Heart left ventricle (tissue), 13 donors: ENCODE measurements at regions not wholly inside any gene's neighbourhood (a gene's known extent, or its start where the extent isn't known, plus 50 kb on each side); places are given as distances from the start of the nearest gene placed in this dataset.

Experiments used
- CTCF ChIP-seq, 12 donors: fragments of 200-600 bp; sonication (generic) in 4 of 12; IDR thresholded peaks; one replicate each; pipeline versions ENCODE4 v1.5.0 to v1.8.0; 2018 to 2022; ENCODE audit warnings: antibody characterized with exemption in 12 of 12, mild to moderate bottlenecking in 5 of 12
- POLR2A ChIP-seq, 2 donors: fragments of 450-650 bp; IDR thresholded peaks; one replicate each; pipeline ENCODE4 v1.6.1; 2017; ENCODE audit warnings: antibody characterized with exemption in 2 of 2, mild to moderate bottlenecking in 2 of 2, moderate library complexity in 2 of 2
- donor health status: ischemic (EF 13 %, LVEDD 7.1; RV severe dilation, severe dysfunction).
- donor health status: DM: no; HTN: yes; CAD: no.
- donor health status: DM: no; HTN: no; CAD: no.
- donor health status: ischemic (EF 25% LVEDD 6.9; RV normal size, moderate dysfunction).
- donor health status: ischemic (EF 25% LVEDD 5.7; RV mildly dilated, moderate dysfunction).
- donor health status: ischemic (EF 35%, LVEDD 5.7; RV mildly dilated, moderate dysfunction).
- donor health status: nonischemic (EF 11% LVEDD 7.7; RV severe dilation, severe dysfunction).
- donor health status: DM: yes; HTN: yes; CAD: no.
- donor health status: PGD.
- donor health status: ischemic (EF 29% LVEDD 5.4; RV normal size, mild dysfunction).
- donor health status: nonischemic (EF 23%, LVEDD 6.1; RV moderate dilation, normal function).

- no peak for TF ChIP-seq POLR2A (IDR thresholded peaks at IDR 0.05)
- no peak for TF ChIP-seq CTCF (IDR thresholded peaks at IDR 0.05)
Observed at GRCh38 chr20:56841346-56841908, 212.3 kb downstream of the TFAP2C start.
